ENCODE measurements at regions not wholly inside any gene's neighbourhood (a gene's known extent, or its start where the extent isn't known, plus 50 kb on each side); places are given as distances from the start of the nearest gene placed in this dataset.

DNA sequence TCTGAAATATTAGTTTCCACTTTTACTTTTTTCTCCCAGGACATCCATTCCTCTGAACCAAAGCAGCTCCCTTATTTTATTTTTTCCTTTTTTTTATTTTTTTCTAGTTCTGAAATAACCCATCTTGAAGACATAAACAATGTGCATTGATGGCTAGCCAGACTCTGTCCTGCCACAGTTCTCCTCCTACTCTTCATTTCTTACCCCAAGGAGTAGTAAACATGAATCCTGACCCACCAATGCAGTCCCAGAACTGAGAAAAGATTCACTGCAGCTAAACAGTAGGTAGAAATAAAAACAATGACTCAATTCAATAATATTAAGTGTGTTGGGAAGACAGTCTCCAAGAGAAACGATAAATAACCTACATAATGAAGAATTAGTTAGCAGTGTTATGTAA is 65.7 kb upstream of the NOVA1 start:
- TF ChIP-seq, protein P1, sequence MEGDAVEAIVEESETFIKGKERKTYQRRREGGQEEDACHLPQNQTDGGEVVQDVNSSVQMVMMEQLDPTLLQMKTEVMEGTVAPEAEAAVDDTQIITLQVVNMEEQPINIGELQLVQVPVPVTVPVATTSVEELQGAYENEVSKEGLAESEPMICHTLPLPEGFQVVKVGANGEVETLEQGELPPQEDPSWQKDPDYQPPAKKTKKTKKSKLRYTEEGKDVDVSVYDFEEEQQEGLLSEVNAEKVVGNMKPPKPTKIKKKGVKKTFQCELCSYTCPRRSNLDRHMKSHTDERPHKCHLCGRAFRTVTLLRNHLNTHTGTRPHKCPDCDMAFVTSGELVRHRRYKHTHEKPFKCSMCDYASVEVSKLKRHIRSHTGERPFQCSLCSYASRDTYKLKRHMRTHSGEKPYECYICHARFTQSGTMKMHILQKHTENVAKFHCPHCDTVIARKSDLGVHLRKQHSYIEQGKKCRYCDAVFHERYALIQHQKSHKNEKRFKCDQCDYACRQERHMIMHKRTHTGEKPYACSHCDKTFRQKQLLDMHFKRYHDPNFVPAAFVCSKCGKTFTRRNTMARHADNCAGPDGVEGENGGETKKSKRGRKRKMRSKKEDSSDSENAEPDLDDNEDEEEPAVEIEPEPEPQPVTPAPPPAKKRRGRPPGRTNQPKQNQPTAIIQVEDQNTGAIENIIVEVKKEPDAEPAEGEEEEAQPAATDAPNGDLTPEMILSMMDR (IDR thresholded peaks at IDR 0.05): no peak
- TF ChIP-seq TCF7L2 (IDR thresholded peaks at IDR 0.05; ENCODE audit: low read depth, low read length): no peak
- TF ChIP-seq, protein P2, sequence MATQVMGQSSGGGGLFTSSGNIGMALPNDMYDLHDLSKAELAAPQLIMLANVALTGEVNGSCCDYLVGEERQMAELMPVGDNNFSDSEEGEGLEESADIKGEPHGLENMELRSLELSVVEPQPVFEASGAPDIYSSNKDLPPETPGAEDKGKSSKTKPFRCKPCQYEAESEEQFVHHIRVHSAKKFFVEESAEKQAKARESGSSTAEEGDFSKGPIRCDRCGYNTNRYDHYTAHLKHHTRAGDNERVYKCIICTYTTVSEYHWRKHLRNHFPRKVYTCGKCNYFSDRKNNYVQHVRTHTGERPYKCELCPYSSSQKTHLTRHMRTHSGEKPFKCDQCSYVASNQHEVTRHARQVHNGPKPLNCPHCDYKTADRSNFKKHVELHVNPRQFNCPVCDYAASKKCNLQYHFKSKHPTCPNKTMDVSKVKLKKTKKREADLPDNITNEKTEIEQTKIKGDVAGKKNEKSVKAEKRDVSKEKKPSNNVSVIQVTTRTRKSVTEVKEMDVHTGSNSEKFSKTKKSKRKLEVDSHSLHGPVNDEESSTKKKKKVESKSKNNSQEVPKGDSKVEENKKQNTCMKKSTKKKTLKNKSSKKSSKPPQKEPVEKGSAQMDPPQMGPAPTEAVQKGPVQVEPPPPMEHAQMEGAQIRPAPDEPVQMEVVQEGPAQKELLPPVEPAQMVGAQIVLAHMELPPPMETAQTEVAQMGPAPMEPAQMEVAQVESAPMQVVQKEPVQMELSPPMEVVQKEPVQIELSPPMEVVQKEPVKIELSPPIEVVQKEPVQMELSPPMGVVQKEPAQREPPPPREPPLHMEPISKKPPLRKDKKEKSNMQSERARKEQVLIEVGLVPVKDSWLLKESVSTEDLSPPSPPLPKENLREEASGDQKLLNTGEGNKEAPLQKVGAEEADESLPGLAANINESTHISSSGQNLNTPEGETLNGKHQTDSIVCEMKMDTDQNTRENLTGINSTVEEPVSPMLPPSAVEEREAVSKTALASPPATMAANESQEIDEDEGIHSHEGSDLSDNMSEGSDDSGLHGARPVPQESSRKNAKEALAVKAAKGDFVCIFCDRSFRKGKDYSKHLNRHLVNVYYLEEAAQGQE (IDR thresholded peaks at IDR 0.05; ENCODE audit: insufficient read depth in 1 of 2, low read depth in 2 of 2, low read length in 1 of 2): no peak
